Stimulated activated CD8-positive, alpha-beta memory T cell treated with anti-CD3 and anti-CD28 coated beads, Interleukin-4, amount 100 ng/mL, for 48 hours (primary cell): ENCODE measurements at regions not wholly inside any gene's neighbourhood (a gene's known extent, or its start where the extent isn't known, plus 50 kb on each side); places are given as distances from the start of the nearest gene placed in this dataset.

Experiments
- DNase-seq: peaks from one replicate; pipeline ENCODE4 v3.0.0-alpha.2; 2020

GRCh38 chrX:138298268-138298667 lies 413.2 kb downstream of the FGF13 start:
- DNase-seq: no peak

DNA sequence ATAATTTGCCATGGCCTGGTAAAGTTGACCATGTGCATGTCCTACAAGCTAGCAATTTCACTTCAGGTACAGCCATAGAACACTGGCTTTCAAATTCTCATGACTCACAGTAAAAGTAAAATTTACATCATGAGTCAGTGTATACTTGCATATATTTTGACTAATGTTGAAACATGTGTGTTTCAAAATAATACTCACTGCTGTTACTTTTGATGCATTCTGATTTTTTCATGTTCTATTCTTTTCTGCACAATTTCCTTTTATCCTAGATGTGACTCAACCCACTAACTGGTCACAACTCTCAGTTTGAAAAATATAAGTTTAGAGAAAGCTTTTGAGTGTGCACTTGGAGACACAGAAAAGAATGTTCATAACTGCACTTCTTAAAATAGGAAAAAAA lies 365.7 kb downstream of the FGF13 start:
- no peak for DNase-seq

GRCh38 chrX:138349351-138349750 lies 362.2 kb downstream of the FGF13 start:
- DNase-seq: no peak

DNA sequence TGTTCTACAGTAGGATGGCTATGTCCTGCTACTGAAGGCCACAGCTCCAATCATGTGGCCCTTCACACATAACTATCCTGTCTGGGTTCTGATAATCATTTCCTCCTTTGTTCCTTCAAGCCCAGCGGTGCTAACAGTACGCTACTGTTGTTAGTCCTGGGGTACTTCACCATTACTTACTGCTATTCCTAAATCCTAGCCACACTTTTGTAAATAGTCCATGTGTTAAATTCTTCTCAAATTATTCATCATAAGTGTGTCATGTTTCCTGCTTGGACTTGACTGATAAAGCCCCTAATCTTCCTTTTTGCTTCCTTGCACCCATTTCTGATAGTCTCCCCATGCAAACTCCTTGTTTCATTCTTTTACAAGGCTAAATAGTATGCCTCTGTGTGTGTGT lies 332.6 kb downstream of the FGF13 start:
- DNase-seq: no peak

DNA sequence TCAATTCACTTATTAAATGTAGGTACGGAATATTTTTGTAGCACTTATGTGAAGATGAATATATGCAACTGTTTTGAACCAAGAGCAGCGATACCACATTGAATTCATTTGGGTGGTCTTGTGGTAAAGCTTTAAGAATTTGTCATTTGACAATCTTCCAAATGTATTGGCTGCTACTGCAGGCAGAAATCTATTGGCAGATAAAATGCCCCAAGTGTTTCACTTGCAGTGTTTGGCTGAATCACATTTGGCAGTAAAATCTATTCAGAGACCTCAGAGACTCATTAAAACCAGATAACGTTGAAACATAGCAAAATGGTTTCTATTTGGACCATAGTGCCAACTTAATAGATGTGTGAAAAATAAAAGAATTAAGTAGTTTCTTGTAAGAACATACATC lies 303.4 kb downstream of the FGF13 start:
- DNase-seq: no peak

DNA sequence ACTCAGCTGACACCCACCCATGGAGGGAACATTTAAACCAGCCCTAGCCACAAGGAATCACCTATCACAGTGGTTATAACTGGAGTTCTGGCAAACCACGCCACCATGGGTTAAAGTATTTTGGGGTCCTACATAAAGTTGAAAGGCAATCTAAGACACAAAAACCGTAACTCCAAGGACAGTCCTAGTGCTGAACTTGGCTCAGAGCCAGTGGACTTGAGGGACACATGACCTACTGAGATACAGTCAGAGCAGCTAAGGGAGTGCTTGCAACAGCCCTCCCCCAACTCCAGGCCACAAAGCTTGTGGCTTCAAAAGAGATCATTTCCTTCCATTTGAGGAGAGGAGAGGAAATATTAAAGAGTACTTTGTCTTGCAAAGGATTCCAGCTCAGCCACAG lies 300.5 kb downstream of the FGF13 start:
- DNase-seq: no peak
